ENCODE measurements at regions not wholly inside any gene's neighbourhood (a gene's known extent, or its start where the extent isn't known, plus 50 kb on each side); places are given as distances from the start of the nearest gene placed in this dataset.

- no peak for TF ChIP-seq CTCF (IDR thresholded peaks at IDR 0.05; ENCODE audit: low read depth, low read length)
- H3K4me3 ChIP-seq (replicated peaks in 1 of 2; ENCODE audit: low read depth in 2 of 2, low read length in 2 of 2) = no peak overlapping the region
- DNase-seq (ENCODE audit: low read depth in 2 of 2) = no peak
Observed at GRCh38 chr15:38826880-38827279, 262.3 kb upstream of the RASGRP1 start.

GRCh38 chr15:38828031-38828532 lies 263.5 kb upstream of the RASGRP1 start:
- H3K4me3 ChIP-seq (replicated peaks in 1 of 2; ENCODE audit: low read depth in 2 of 2, low read length in 2 of 2) = no peak overlapping the region
- TF ChIP-seq CTCF (IDR thresholded peaks at IDR 0.05; ENCODE audit: low read depth, low read length) = no peak

GRCh38 chr15:38829086-38829485 lies 264.5 kb upstream of the RASGRP1 start:
- DNase-seq (ENCODE audit: low read depth in 2 of 2) = peak; percentile 49 to 53
- no peak overlapping the region for H3K4me3 ChIP-seq (replicated peaks in 1 of 2; ENCODE audit: low read depth in 2 of 2, low read length in 2 of 2)
- no peak for TF ChIP-seq CTCF (IDR thresholded peaks at IDR 0.05; ENCODE audit: low read depth, low read length)

More at GRCh38 chr15:38828031-38828532, 263.5 kb upstream of the RASGRP1 start:
- peak; percentile 78 to 94 for DNase-seq (ENCODE audit: low read depth in 2 of 2)

- TF ChIP-seq CTCF (IDR thresholded peaks at IDR 0.05; ENCODE audit: low read depth, low read length) = no peak
- DNase-seq (ENCODE audit: low read depth in 2 of 2) = no peak
Observed at GRCh38 chr15:38842226-38842625, 277.6 kb upstream of the RASGRP1 start.

GRCh38 chr15:38843051-38843501 lies 278.5 kb upstream of the RASGRP1 start:
- peak in 1 of 2 donors; percentile 69 for DNase-seq (ENCODE audit: low read depth in 2 of 2)
- no peak overlapping the region for H3K4me3 ChIP-seq (replicated peaks in 1 of 2; ENCODE audit: low read depth in 2 of 2, low read length in 2 of 2)
- TF ChIP-seq CTCF (IDR thresholded peaks at IDR 0.05; ENCODE audit: low read depth, low read length) = no peak

More at GRCh38 chr15:38842226-38842625, 277.6 kb upstream of the RASGRP1 start:
- no peak overlapping the region for H3K4me3 ChIP-seq (replicated peaks in 1 of 2; ENCODE audit: low read depth in 2 of 2, low read length in 2 of 2)

GRCh38 chr15:38843736-38844590 lies 279.3 kb upstream of the RASGRP1 start:
- TF ChIP-seq CTCF (IDR thresholded peaks at IDR 0.05; ENCODE audit: low read depth, low read length) = no peak
- H3K4me3 ChIP-seq (replicated peaks in 1 of 2; ENCODE audit: low read depth in 2 of 2, low read length in 2 of 2) = no peak overlapping the region
- peak; percentile 67 to 73 for DNase-seq (ENCODE audit: low read depth in 2 of 2)

All from cardiac fibroblast (primary cell).